ENCODE measurements at regions not wholly inside any gene's neighbourhood (a gene's known extent, or its start where the extent isn't known, plus 50 kb on each side); places are given as distances from the start of the nearest gene placed in this dataset.

GRCh38 chr10:129029851-129030602 lies 437.0 kb upstream of the MGMT start:
- no peak for TF ChIP-seq POLR2AphosphoS5 (IDR thresholded peaks at IDR 0.05; ENCODE audit: low read depth, low read length)
- TF ChIP-seq RFX5 (IDR thresholded peaks at IDR 0.05; ENCODE audit: low read length), result no peak
- no peak for TF ChIP-seq RXRA (IDR thresholded peaks at IDR 0.05; ENCODE audit: borderline replicate concordance, low read depth)
- no peak for TF ChIP-seq CTCF (IDR thresholded peaks at IDR 0.05)
- no peak for TF ChIP-seq REST (IDR thresholded peaks at IDR 0.05; ENCODE audit: low read depth, low read length)
- no peak for TF ChIP-seq ELF1 (IDR thresholded peaks at IDR 0.05)
- TF ChIP-seq JUND (IDR thresholded peaks at IDR 0.05), result no peak
- no peak for TF ChIP-seq EP300 (IDR thresholded peaks at IDR 0.05; ENCODE audit: borderline replicate concordance in 1 of 2, low read depth in 1 of 2, low read length in 1 of 2)
- no peak for TF ChIP-seq YY1 (IDR thresholded peaks at IDR 0.05; ENCODE audit: low read depth)
- no peak for TF ChIP-seq CHD2 (IDR thresholded peaks at IDR 0.05; ENCODE audit: low read length, partially characterized antibody)
- no peak for TF ChIP-seq RAD21 (IDR thresholded peaks at IDR 0.05; ENCODE audit: low read length)
- TF ChIP-seq FOXM1 (IDR thresholded peaks at IDR 0.05; ENCODE audit: low read depth), result no peak
- TF ChIP-seq EZH2phosphoT487 (IDR thresholded peaks at IDR 0.05; ENCODE audit: borderline replicate concordance, low read depth), result no peak
- TF ChIP-seq TAF1 (IDR thresholded peaks at IDR 0.05; ENCODE audit: borderline replicate concordance, low read depth, low read length), result no peak
